Smooth muscle cell (in vitro differentiated cells): ENCODE measurements at regions not wholly inside any gene's neighbourhood (a gene's known extent, or its start where the extent isn't known, plus 50 kb on each side); places are given as distances from the start of the nearest gene placed in this dataset.
A peak's percentile ranks its signal among the peaks of the same experiment; 100 is the strongest.

Source experiments
- DNase-seq: peaks from one replicate; lab custom pipeline; 2025; ENCODE audit not compliant: unreplicated experiment; lab: John Stamatoyannopoulos, UW
- H2AFZ ChIP-seq: fragments of 200-600 bp; sonication (generic); 2 replicates; pipeline ENCODE4 v1.6.0; 2016; ENCODE audit warnings: antibody characterized with exemption, low read depth, mild to moderate bottlenecking
- H3F3A ChIP-seq: fragments of 200-600 bp; sonication (generic); 2 replicates; pipeline ENCODE4 v1.6.0; 2017; ENCODE audit warnings: antibody characterized with exemption, low read depth
- H3K27ac ChIP-seq: fragments of 200-600 bp; sonication (generic); 2 replicates; pipeline ENCODE4 v1.5.1; 2016; ENCODE audit warnings: low read depth, mild to moderate bottlenecking
- H3K27me3 ChIP-seq: fragments of 200-600 bp; sonication (generic); 2 replicates; pipeline ENCODE4 v1.6.1; 2016; ENCODE audit warnings: low read depth, mild to moderate bottlenecking
- H3K36me3 ChIP-seq: fragments of 200-600 bp; sonication (generic); 2 replicates; pipeline ENCODE4 v1.5.1; 2016; ENCODE audit warnings: low read depth
- H3K4me1 ChIP-seq: fragments of 200-600 bp; sonication (generic); 2 replicates; pipeline ENCODE4 v1.5.1; 2016; ENCODE audit warnings: low read depth
- H3K4me2 ChIP-seq: fragments of 200-600 bp; sonication (generic); 2 replicates; pipeline ENCODE4 v1.6.0; 2016; ENCODE audit warnings: mild to moderate bottlenecking
- H3K4me3 ChIP-seq: fragments of 200-600 bp; sonication (generic); 2 replicates; pipeline ENCODE4 v1.5.1; 2016; ENCODE audit warnings: mild to moderate bottlenecking
- H3K79me2 ChIP-seq: fragments of 200-600 bp; sonication (generic); 2 replicates; pipeline ENCODE4 v1.6.0; 2016; ENCODE audit warnings: low read depth, mild to moderate bottlenecking
- H3K9ac ChIP-seq: fragments of 200-600 bp; sonication (generic); 2 replicates; pipeline ENCODE4 v1.6.0; 2016; ENCODE audit warnings: low read depth
- H3K9me3 ChIP-seq: fragments of 200-600 bp; sonication (generic); replicated peaks from 2 replicates; pipeline ENCODE4 v1.5.1; 2016; ENCODE audit warnings: low read depth
- H4K20me1 ChIP-seq: fragments of 200-600 bp; sonication (generic); 2 replicates; pipeline ENCODE4 v1.6.0; 2016; ENCODE audit warnings: low read depth
- WGBS: methylation state at CpG from one replicate; pipeline ENCODE4 v1.1.7; 2016; ENCODE audit warnings: low lambda C conversion rate; 5-methylcytosine and 5-hydroxymethylcytosine counted together
- TF ChIP-seq, protein P1 (sequence below): fragments of 200-600 bp; sonication (generic); IDR thresholded peaks from 2 replicates; pipeline ENCODE4 v1.5.1; 2017; ENCODE audit warnings: borderline replicate concordance, mild to moderate bottlenecking, antibody characterized with exemption; ENCODE audit not compliant: insufficient read depth, poor library complexity, severe bottlenecking

DNA sequence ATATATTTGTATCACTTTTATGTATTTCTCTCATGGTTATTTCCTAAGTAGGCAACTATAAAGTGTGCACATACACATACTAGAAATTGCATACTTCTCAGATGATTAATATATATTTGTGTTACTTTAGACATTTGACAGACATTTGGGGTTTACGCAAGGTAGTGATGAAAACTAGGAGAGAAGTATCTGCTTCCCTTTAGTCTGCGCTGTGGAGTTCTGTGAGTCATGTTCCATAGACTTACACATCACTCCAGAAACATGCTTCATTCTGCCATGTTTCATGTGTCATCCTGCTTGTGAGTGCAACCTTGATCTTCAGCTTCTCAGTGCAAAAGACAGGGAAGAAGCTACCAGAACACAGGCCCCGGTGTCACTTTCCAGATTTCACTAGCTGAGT, 200.7 kb upstream of the BMP2 start:
- Histone ChIP-seq H3K4me3 (no peak overlapping the region), H3K9me3 (no peaks in the 10 kb centered on the region), H3K4me2 (no peak overlapping the region), H4K20me1 (no peaks in the 10 kb centered on the region), H3K27ac (peak overlapping the region; percentile 36), H3F3A (no peaks in the 10 kb centered on the region), H2AFZ (no peak overlapping the region), H3K9ac (no peak overlapping the region), H3K79me2 (no peaks in the 10 kb centered on the region), H3K4me1 (no peaks in the 10 kb centered on the region), H3K36me3 (no peaks in the 10 kb centered on the region), H3K27me3 (no peaks in the 10 kb centered on the region)
- no peak for DNase-seq
- TF ChIP-seq, protein P1, sequence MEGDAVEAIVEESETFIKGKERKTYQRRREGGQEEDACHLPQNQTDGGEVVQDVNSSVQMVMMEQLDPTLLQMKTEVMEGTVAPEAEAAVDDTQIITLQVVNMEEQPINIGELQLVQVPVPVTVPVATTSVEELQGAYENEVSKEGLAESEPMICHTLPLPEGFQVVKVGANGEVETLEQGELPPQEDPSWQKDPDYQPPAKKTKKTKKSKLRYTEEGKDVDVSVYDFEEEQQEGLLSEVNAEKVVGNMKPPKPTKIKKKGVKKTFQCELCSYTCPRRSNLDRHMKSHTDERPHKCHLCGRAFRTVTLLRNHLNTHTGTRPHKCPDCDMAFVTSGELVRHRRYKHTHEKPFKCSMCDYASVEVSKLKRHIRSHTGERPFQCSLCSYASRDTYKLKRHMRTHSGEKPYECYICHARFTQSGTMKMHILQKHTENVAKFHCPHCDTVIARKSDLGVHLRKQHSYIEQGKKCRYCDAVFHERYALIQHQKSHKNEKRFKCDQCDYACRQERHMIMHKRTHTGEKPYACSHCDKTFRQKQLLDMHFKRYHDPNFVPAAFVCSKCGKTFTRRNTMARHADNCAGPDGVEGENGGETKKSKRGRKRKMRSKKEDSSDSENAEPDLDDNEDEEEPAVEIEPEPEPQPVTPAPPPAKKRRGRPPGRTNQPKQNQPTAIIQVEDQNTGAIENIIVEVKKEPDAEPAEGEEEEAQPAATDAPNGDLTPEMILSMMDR, result no peak
- whole genome bisulfite sequencing, result 17% methylated on average over 3 of the region's 3 CpGs

DNA sequence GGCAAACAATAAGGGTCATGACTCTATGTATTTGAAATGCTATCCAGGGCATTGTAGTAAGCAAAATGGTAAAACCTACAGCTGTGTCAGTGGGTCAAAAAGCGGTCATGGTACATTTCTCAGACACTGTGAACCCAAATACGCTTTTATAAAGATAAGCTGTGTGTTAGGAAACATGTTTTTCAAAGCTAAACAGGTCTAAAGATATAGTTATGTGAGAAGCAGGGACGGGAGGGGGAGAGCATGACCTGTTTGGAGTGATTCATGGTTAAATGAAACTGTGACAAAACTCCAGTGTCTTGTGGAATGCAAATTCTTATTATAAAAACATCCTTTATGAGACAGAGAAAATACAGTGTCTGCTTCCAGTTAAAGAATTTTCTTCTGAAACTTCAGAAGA, 205.4 kb upstream of the BMP2 start:
- Histone ChIP-seq H3K9ac (peak overlapping the region; percentile 30), H3K36me3 (no peaks in the 10 kb centered on the region), H4K20me1 (no peaks in the 10 kb centered on the region), H3K4me1 (no peaks in the 10 kb centered on the region), H2AFZ (no peak overlapping the region), H3F3A (no peaks in the 10 kb centered on the region), H3K79me2 (no peaks in the 10 kb centered on the region), H3K9me3 (no peaks in the 10 kb centered on the region), H3K27me3 (no peaks in the 10 kb centered on the region), H3K4me2 (peak overlapping the region; percentile 45), H3K4me3 (no peak overlapping the region), H3K27ac (peak overlapping the region; percentile 69)
- no peak for DNase-seq
- WGBS, result 34% methylated on average over 3 of the region's 3 CpGs
- TF ChIP-seq, protein P1, result no peak

DNA sequence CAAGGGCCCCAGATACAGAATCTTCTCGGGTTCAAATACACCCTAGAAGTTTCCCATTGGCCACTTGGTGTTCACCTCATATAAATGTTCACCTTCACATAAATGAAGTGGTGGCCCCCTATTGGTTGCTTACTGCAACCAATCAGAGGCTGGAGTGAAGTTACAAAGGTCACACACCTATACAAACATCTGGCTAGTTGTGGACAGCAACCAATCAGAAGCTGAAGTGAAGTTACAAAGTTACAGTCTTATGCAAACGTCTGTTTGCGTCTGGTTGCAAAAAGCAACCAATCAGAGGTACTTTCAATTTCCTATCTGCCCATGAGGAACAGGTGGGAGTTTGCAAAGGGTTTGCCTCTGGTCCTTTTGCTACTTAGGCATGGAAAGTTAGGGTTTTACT, 206.5 kb upstream of the BMP2 start:
- no peaks in the 10 kb centered on the region for H3F3A ChIP-seq

DNA sequence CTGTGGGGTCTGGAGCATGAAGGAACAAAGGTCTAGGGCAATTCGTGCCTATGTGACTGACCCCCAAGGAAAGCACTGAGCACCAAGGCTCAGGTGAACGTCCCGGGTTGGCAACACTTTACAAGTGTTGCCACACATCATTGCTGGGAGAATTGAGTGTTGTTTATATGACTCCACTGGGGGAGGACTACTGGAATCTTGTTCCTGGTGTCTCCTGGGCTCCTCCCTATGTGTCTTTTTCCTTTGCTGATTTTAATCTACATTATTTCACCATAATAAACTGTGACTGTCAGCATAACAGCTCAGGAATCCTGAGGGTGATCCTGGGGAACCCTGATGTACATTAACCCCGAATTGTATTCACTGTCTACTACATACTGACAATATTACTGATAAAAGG, 207.7 kb upstream of the BMP2 start:
- Histone ChIP-seq H3K79me2 (no peaks in the 10 kb centered on the region), H4K20me1 (no peaks in the 10 kb centered on the region), H3F3A (no peaks in the 10 kb centered on the region), H3K4me3 (no peak overlapping the region), H3K36me3 (no peaks in the 10 kb centered on the region), H3K9me3 (no peaks in the 10 kb centered on the region), H3K9ac (no peak overlapping the region), H2AFZ (no peak overlapping the region), H3K4me2 (no peak overlapping the region), H3K27ac (no peak overlapping the region), H3K27me3 (no peaks in the 10 kb centered on the region), H3K4me1 (no peaks in the 10 kb centered on the region)
- DNase-seq, result no peak
- TF ChIP-seq, protein P1, result no peak
- WGBS, result 86% methylated on average over 4 of the region's 4 CpGs

More for the DNA sequence above, 206.5 kb upstream of the BMP2 start:
- DNase-seq, result no peak
- Histone ChIP-seq H3K4me2 (no peak overlapping the region), H2AFZ (no peak overlapping the region), H3K4me3 (no peak overlapping the region), H3K9ac (no peak overlapping the region), H4K20me1 (no peaks in the 10 kb centered on the region), H3K9me3 (no peaks in the 10 kb centered on the region), H3K36me3 (no peaks in the 10 kb centered on the region), H3K4me1 (no peaks in the 10 kb centered on the region), H3K27ac (no peak overlapping the region), H3K79me2 (no peaks in the 10 kb centered on the region), H3K27me3 (no peaks in the 10 kb centered on the region)
- 90% methylated on average over 3 of the region's 3 CpGs for WGBS
- TF ChIP-seq, protein P1, result no peak
